ENCODE measurements at regions not wholly inside any gene's neighbourhood (a gene's known extent, or its start where the extent isn't known, plus 50 kb on each side); places are given as distances from the start of the nearest gene placed in this dataset.
"Not testable (repeated sequence)": the region's sequence is repeated elsewhere in the genome, so short reads cannot be mapped to it uniquely, and the experiment has no call there.

- DNase-seq (ENCODE audit: low spot score), result no peak
Measured at GRCh38 chr4:173698557-173699262, 168.7 kb upstream of the HAND2 start.

GRCh38 chr4:173697840-173698239 lies 167.8 kb upstream of the HAND2 start:
- no peak for DNase-seq (ENCODE audit: low spot score)

DNA sequence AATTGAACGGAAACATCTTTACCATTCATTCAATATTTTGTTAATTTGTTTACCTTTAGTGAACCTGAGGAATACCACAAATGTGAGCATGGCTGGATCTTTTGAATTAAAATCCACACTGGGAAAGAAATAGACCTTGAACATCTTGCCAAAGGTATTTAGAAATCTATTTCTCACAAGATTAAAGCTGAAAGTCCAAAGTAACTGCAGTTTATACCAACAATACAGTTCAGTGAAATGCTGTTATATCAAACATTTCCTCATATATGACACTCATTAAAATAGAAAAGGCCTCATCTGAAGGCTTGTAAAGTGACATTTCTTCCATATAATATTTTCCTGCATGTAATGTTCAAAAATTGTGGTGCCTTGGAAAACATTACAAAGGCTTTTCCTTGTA lies 166.5 kb upstream of the HAND2 start:
- no peak for DNase-seq (ENCODE audit: low spot score)

DNA sequence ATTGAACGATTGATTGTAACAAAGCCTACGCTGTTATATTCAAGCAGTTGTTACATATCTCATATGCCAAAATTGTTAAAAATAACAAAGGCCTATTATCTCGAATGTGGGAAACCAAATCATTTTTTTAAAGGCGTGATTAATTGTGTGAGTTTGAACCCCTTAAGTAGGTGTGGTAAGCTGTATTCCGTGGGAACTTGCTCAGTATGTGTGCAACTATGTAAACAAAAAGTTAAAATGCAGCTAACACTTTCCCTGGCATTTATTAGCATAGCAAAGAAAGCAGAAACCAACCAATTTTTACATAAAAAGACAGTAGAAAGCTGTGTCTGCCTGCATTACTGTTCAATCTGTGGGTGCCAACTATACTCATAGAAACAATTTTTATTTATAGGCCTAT lies 166.0 kb upstream of the HAND2 start:
- DNase-seq (ENCODE audit: low spot score), result no peak

GRCh38 chr4:173685831-173686210 lies 155.8 kb upstream of the HAND2 start:
- DNase-seq (ENCODE audit: low spot score), result no peak

GRCh38 chr4:173685165-173685830 lies 155.3 kb upstream of the HAND2 start:
- DNase-seq (ENCODE audit: low spot score), result no peak

DNA sequence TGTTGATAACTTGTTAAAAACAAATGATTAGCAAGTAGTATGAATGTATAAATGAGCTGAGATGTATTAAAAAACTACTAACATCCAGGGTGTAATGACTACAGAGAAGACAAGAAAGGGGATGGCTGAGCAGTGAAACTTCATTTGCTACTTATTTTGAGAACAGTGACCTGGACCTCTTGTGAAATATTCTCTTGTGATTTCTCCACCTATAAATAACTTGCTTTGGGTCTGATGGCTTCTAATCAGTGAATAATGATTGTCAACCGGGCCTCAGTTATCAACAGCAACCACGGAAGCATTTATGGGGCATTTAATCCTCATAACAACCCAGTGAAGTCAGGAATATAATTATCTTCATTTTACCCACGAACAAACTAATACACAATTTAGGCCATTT lies 154.2 kb upstream of the HAND2 start:
- DNase-seq (ENCODE audit: low spot score), result no peak

DNA sequence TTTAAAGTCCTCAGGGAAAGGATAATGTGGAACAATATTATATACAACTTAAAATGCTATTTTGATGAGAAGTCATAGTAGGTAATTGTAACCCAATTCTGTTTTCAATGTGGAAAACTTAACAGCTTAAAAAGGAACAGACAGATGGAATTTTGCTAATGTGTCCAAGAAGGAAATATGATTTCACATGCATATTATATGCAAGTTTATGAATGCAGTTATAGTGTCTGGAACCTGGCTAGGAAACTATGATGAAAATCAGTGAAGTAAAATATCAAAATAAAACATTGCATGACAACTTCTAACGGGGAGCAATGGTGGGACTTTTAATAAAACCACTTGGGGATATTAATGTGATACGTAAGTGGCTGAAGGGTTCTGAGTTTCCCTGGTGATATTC lies 152.6 kb upstream of the HAND2 start:
- no peak for DNase-seq (ENCODE audit: low spot score)

GRCh38 chr4:173680278-173680677 lies 150.2 kb upstream of the HAND2 start:
- no peak for DNase-seq (ENCODE audit: low spot score)

DNA sequence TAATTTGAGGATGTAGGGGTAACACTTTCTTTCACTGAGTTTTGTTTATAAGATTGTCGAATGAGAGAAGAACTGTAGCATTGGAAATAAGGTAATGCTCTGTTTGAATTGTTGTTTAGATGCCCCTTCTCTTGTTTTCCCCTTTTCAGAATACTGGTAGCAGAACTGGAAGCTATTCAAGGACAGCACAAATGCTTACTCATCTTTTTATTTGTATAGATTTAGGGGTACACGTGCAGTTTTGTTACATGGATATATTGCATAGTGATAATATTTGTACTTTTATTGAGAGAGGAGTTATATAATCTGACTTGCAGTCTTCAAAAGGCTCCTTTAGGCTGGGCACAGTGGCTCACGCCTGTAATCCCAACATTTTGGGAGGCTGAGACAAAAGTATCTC lies 145.4 kb upstream of the HAND2 start:
- DNase-seq (ENCODE audit: low spot score), result no peak

GRCh38 chr4:173669460-173670179 lies 139.6 kb upstream of the HAND2 start:
- DNase-seq (ENCODE audit: low spot score), result no peak

GRCh38 chr4:173661001-173661400 lies 131.0 kb upstream of the HAND2 start:
- DNase-seq (ENCODE audit: low spot score), result no peak

GRCh38 chr4:173656898-173657297 lies 126.9 kb upstream of the HAND2 start:
- DNase-seq (ENCODE audit: low spot score), result no peak

- no peak for DNase-seq (ENCODE audit: low spot score)
Measured at GRCh38 chr4:173652283-173652931, 122.4 kb upstream of the HAND2 start.

DNA sequence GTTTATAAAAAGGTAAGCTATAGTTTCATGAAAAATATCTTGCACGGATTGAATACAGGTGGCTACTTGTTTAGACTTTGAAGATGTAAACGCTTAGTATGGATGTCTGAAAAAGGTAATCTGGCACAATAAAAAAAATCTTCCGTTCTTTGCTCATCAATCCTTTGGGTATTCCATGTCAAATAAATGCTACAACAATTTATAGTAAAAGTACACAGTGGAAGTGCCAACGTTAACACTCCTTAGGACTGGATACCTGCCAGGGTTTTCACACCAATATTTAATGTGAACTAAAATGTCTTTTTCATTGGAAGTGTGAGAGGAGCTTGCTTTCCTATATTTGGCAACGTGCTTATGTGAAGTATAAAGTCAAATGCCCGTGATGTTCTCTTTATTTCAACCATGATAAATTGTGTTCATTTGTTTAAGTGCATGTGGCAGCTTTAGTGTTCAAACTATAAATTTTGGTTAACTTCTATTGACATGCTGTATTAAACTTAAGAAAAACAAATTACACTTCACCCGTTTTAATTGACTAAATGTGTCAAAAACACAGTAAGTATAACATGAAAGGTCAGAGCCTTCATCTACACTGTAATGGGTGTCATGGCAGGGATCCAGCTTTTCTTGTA lies 121.7 kb upstream of the HAND2 start:
- DNase-seq (ENCODE audit: low spot score), result no peak

- no peak for DNase-seq (ENCODE audit: low spot score)
Measured at GRCh38 chr4:173647902-173648301, 117.9 kb upstream of the HAND2 start.

- no peak for DNase-seq (ENCODE audit: low spot score)
Measured at GRCh38 chr4:173642509-173642908, 112.5 kb upstream of the HAND2 start.

DNA sequence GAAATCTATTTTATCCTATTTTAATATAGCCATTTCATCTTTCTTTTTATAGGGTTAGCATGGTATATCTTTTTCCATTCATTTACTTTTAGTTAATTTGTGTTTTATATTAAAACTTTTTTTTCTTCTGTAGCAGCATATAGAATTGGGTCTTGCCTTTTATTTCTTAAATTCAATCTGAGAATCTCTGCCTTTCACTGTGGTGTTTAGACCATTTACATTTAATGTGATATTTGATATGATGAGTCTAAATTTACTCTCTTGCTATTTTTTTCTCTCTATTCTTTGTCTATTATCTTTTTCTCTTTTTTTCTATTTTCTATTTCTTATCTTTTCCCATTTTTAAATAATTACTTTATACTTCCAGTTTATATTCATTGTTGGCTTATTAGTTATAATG lies 105.4 kb upstream of the HAND2 start:
- DNase-seq (ENCODE audit: low spot score), result no peak

GRCh38 chr4:173626277-173626676 lies 96.2 kb upstream of the HAND2 start:
- no peak for DNase-seq (ENCODE audit: low spot score)

DNA sequence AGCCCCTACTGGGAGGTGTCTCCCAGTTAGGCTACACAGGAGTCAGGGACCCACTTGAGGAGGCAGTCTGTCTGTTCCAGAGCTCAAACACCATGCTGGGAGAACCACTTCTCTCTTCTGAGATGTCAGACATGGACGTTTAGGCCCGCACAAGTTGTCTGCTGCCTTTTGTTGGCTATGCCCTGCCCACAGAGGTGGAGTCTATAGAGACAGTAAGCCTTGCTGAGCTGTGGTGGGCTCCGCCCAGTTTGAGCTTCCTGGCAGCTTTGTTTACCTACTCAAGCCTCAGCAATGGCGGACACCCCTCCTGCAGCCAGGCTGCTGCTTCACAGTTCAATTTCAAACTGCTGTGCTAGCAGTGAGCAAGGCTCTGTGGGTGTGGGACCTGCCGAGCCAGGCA lies 88.6 kb upstream of the HAND2 start:
- not testable (repeated sequence) for DNase-seq (ENCODE audit: low spot score)

DNA sequence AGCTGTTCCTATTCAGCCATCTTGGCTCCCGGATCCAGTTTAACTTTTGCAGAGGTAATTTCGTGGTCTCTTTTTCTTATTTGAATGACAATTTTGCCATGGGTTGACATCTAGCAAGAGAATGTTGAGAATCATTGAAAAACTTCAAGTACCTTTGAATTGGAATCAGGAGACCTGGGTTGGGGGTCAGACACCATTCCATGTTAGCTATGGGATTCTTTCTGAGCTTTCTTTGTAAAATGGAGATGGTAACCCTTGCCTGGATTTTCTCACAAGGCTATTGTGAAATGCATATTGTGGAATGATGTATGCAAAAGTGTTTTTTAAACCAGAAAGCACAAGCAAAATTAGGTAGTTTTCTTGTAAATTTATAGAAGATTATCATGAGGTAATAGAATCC lies 79.1 kb upstream of the HAND2 start:
- no peak for DNase-seq (ENCODE audit: low spot score)

- not testable (repeated sequence) for DNase-seq (ENCODE audit: low spot score)
Measured at GRCh38 chr4:173608632-173609031, 78.6 kb upstream of the HAND2 start.
